GM23338 (cell line): ENCODE measurements at regions not wholly inside any gene's neighbourhood (a gene's known extent, or its start where the extent isn't known, plus 50 kb on each side); places are given as distances from the start of the nearest gene placed in this dataset.

ENCODE experiments used
- ATAC-seq: fragments of 200-7000 bp; cut with Tn5 transposase; 3 replicates; pipeline ENCODE4 v1.9.1; 2020
- DNase-seq: peaks from one replicate; pipeline ENCODE4 v3.0.0-alpha.2; 2015; ENCODE audit warnings: low spot score
- H2AFZ ChIP-seq: fragments of 200-600 bp; sonication (generic); 2 replicates; pipeline ENCODE4 v1.8.0; 2016; ENCODE audit warnings: antibody characterized with exemption, mild to moderate bottlenecking, moderate library complexity
- H3F3A ChIP-seq: fragments of 200-600 bp; sonication (generic); replicated peaks from 2 replicates; pipeline ENCODE4 v1.8.0; 2017; ENCODE audit warnings: antibody characterized with exemption, mixed run types, low read depth
- H3K27ac ChIP-seq: fragments of 200-600 bp; sonication (generic); 2 replicates; pipeline ENCODE4 v1.6.1; 2016; ENCODE audit warnings: low read depth
- H3K27me3 ChIP-seq: fragments of 200-600 bp; sonication (generic); 2 replicates; pipeline ENCODE4 v1.8.0; 2016; ENCODE audit warnings: mild to moderate bottlenecking, mixed run types, moderate library complexity; ENCODE audit not compliant: insufficient read depth
- H3K36me3 ChIP-seq: fragments of 200-600 bp; sonication (generic); 2 replicates; pipeline ENCODE4 v1.8.0; 2016; ENCODE audit warnings: mild to moderate bottlenecking; ENCODE audit not compliant: insufficient read depth
- H3K4me1 ChIP-seq: fragments of 200-600 bp; sonication (generic); 2 replicates; pipeline ENCODE4 v1.8.0; 2016; ENCODE audit warnings: mild to moderate bottlenecking, moderate library complexity; ENCODE audit not compliant: insufficient read depth
- H3K4me2 ChIP-seq: fragments of 200-600 bp; sonication (generic); 2 replicates; pipeline ENCODE4 v1.7.1; 2017; ENCODE audit warnings: mixed run types
- H3K4me3 ChIP-seq: fragments of 200-600 bp; sonication (generic); 2 replicates; pipeline ENCODE4 v1.6.1; 2016; ENCODE audit warnings: mixed run types
- H3K79me2 ChIP-seq: fragments of 200-600 bp; sonication (generic); replicated peaks from 2 replicates; pipeline ENCODE4 v1.8.0; 2017; ENCODE audit warnings: mild to moderate bottlenecking; ENCODE audit not compliant: insufficient read depth
- H3K9me2 ChIP-seq: fragments of 200-600 bp; sonication (generic); 2 replicates; pipeline ENCODE4 v1.8.0; 2017; ENCODE audit not compliant: insufficient read depth
- H4K20me1 ChIP-seq: fragments of 200-600 bp; sonication (generic); replicated peaks from 2 replicates; pipeline ENCODE4 v1.8.0; 2017; ENCODE audit warnings: mild to moderate bottlenecking; ENCODE audit not compliant: insufficient read depth
- H3K27ac Mint-ChIP-seq: 2 replicates; pipeline ENCODE4 v1.8.0; 2020; ENCODE audit warnings: inconsistent platforms, mild to moderate bottlenecking, moderate library complexity, mixed read lengths
- H3K27me3 Mint-ChIP-seq: 3 replicates; pipeline ENCODE4 v1.8.0; 2022; ENCODE audit warnings: low read depth, mild to moderate bottlenecking, moderate library complexity, mixed read lengths, inconsistent platforms; ENCODE audit not compliant: insufficient read depth, poor library complexity
- H3K36me3 Mint-ChIP-seq: 3 replicates; pipeline ENCODE4 v1.8.0; 2021; ENCODE audit warnings: low read depth, mild to moderate bottlenecking, inconsistent platforms, moderate library complexity, mixed read lengths
- H3K4me1 Mint-ChIP-seq: 3 replicates; pipeline ENCODE4 v1.8.0; 2020; ENCODE audit warnings: mild to moderate bottlenecking, inconsistent platforms, mixed read lengths
- H3K4me3 Mint-ChIP-seq: 3 replicates; pipeline ENCODE4 v1.8.0; 2021; ENCODE audit warnings: moderate library complexity, mild to moderate bottlenecking, inconsistent platforms, mixed read lengths
- H3K9me3 Mint-ChIP-seq: 3 replicates; pipeline ENCODE4 v1.8.0; 2020; ENCODE audit warnings: moderate library complexity, mild to moderate bottlenecking, inconsistent platforms, mixed read lengths
- CREB1 ChIP-seq: fragments of 250-450 bp; sonication (Bioruptor Pico); IDR thresholded peaks from 2 replicates; pipeline ENCODE4 v1.5.0; 2020; ENCODE audit warnings: low read depth, mild to moderate bottlenecking, moderate library complexity
- EZH2 ChIP-seq: fragments of 200-600 bp; sonication (generic); IDR thresholded peaks from one replicate; pipeline ENCODE4 v1.8.0; 2017; ENCODE audit warnings: antibody characterized with exemption, mild to moderate bottlenecking, low read depth; ENCODE audit not compliant: unreplicated experiment
- NANOG ChIP-seq: IDR thresholded peaks from 2 replicates; pipeline ENCODE4 v1.6.1; 2016; ENCODE audit warnings: antibody characterized with exemption, borderline replicate concordance
- STAT1 ChIP-seq: IDR thresholded peaks from one replicate; pipeline ENCODE4 v1.6.1; 2016; ENCODE audit warnings: antibody characterized with exemption; ENCODE audit not compliant: unreplicated experiment
- ZNF114 ChIP-seq: fragments of 250-450 bp; sonication (Bioruptor Pico); IDR thresholded peaks from 2 replicates; pipeline ENCODE4 v1.5.0; 2020; ENCODE audit warnings: mild to moderate bottlenecking, moderate library complexity
- ZNF331 ChIP-seq: fragments of 250-450 bp; sonication (Bioruptor Pico); IDR thresholded peaks from 2 replicates; pipeline ENCODE4 v1.5.0; 2020; ENCODE audit warnings: low read depth, mild to moderate bottlenecking, moderate library complexity
- TF ChIP-seq, protein P1 (sequence below), 2 experiments: fragments of 200-600 bp in 1 of 2; sonication (generic) in 1 of 2; conservative IDR thresholded peaks; 2 replicates each; pipeline versions ENCODE4 v1.5.1 to v1.6.1; 2016 to 2017; ENCODE audit warnings: antibody characterized with exemption in 2 of 2, low read depth in 2 of 2, mild to moderate bottlenecking in 2 of 2, moderate library complexity in 1 of 2
- TF ChIP-seq, protein P2 (sequence below): IDR thresholded peaks from 2 replicates; pipeline ENCODE4 v1.6.1; 2016; ENCODE audit warnings: antibody characterized with exemption
- TF ChIP-seq, protein P3 (sequence below): IDR thresholded peaks from one replicate; pipeline ENCODE4 v1.6.1; 2018; ENCODE audit warnings: antibody characterized with exemption; ENCODE audit not compliant: unreplicated experiment

DNA sequence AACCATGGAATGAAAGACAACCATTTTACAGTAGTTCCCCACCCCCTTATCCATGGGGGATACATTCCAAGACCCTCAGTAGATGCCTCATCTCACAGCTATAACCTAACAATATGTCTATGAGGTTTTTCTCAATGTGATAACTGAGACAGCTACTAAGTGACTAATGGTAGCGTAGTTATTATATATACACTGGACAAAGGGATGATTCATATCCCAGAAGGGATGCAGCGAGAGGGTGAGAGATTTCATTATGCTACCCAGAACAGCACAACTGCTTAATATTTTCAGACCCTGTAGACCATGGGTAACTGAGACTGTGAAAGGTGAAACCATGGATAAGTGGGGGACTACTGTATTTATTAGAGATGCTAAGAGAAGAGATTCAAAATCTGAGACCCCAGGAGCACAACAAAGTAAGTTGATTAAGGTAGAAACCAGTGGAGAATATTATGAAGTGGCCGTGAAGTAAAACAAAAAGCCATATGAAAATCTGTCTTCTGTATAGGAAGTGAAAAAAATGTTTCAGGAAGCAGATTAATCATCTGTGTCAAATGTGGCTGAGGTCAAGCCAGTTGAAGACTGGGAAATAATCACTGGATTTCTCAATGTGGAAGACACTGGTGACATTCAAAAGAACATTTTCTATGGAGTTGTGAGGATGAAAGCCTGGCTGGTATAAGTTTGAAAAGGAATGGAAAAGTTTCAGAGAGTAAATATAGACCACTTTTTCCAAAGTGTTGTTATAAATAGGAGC lies 77.2 kb downstream of the RPL10L start:
- H2AFZ ChIP-seq, result no peak overlapping the region
- no peak overlapping the region for H3K27ac ChIP-seq
- no peaks in the 10 kb centered on the region for H3K36me3 Mint-ChIP-seq
- H3K4me2 ChIP-seq, result no peak overlapping the region
- H3K4me3 ChIP-seq, result no peak overlapping the region
- H3K27me3 Mint-ChIP-seq, result peaks cover 2% of the 10 kb centered on the region
- H3K27me3 ChIP-seq, result no peaks in the 10 kb centered on the region
- no peak for ATAC-seq
- no peaks in the 10 kb centered on the region for H4K20me1 ChIP-seq
- H3K4me3 Mint-ChIP-seq, result no peak overlapping the region
- no peaks in the 10 kb centered on the region for H3K4me1 ChIP-seq
- no peak overlapping the region for H3K27ac Mint-ChIP-seq
- no peaks in the 10 kb centered on the region for H3K9me3 Mint-ChIP-seq
- no peaks in the 10 kb centered on the region for H3K36me3 ChIP-seq
- no peak for DNase-seq
- H3F3A ChIP-seq, result no peaks in the 10 kb centered on the region
- H3K79me2 ChIP-seq, result no peaks in the 10 kb centered on the region
- TF ChIP-seq, protein P1, sequence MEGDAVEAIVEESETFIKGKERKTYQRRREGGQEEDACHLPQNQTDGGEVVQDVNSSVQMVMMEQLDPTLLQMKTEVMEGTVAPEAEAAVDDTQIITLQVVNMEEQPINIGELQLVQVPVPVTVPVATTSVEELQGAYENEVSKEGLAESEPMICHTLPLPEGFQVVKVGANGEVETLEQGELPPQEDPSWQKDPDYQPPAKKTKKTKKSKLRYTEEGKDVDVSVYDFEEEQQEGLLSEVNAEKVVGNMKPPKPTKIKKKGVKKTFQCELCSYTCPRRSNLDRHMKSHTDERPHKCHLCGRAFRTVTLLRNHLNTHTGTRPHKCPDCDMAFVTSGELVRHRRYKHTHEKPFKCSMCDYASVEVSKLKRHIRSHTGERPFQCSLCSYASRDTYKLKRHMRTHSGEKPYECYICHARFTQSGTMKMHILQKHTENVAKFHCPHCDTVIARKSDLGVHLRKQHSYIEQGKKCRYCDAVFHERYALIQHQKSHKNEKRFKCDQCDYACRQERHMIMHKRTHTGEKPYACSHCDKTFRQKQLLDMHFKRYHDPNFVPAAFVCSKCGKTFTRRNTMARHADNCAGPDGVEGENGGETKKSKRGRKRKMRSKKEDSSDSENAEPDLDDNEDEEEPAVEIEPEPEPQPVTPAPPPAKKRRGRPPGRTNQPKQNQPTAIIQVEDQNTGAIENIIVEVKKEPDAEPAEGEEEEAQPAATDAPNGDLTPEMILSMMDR (conservative IDR thresholded peaks at IDR 0.05; ENCODE audit: low read depth in 2 of 2), result no peak
- no peak for TF ChIP-seq EZH2
- TF ChIP-seq, protein P2, sequence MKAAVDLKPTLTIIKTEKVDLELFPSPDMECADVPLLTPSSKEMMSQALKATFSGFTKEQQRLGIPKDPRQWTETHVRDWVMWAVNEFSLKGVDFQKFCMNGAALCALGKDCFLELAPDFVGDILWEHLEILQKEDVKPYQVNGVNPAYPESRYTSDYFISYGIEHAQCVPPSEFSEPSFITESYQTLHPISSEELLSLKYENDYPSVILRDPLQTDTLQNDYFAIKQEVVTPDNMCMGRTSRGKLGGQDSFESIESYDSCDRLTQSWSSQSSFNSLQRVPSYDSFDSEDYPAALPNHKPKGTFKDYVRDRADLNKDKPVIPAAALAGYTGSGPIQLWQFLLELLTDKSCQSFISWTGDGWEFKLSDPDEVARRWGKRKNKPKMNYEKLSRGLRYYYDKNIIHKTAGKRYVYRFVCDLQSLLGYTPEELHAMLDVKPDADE, result no peak
- TF ChIP-seq, protein P3, sequence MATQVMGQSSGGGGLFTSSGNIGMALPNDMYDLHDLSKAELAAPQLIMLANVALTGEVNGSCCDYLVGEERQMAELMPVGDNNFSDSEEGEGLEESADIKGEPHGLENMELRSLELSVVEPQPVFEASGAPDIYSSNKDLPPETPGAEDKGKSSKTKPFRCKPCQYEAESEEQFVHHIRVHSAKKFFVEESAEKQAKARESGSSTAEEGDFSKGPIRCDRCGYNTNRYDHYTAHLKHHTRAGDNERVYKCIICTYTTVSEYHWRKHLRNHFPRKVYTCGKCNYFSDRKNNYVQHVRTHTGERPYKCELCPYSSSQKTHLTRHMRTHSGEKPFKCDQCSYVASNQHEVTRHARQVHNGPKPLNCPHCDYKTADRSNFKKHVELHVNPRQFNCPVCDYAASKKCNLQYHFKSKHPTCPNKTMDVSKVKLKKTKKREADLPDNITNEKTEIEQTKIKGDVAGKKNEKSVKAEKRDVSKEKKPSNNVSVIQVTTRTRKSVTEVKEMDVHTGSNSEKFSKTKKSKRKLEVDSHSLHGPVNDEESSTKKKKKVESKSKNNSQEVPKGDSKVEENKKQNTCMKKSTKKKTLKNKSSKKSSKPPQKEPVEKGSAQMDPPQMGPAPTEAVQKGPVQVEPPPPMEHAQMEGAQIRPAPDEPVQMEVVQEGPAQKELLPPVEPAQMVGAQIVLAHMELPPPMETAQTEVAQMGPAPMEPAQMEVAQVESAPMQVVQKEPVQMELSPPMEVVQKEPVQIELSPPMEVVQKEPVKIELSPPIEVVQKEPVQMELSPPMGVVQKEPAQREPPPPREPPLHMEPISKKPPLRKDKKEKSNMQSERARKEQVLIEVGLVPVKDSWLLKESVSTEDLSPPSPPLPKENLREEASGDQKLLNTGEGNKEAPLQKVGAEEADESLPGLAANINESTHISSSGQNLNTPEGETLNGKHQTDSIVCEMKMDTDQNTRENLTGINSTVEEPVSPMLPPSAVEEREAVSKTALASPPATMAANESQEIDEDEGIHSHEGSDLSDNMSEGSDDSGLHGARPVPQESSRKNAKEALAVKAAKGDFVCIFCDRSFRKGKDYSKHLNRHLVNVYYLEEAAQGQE, result no peak
- TF ChIP-seq CREB1, result no peak
- no peak for TF ChIP-seq STAT1
- TF ChIP-seq NANOG, result no peak
- no peak for TF ChIP-seq ZNF331 (CRISPR knock-in tag)
- no peak for TF ChIP-seq ZNF114 (CRISPR knock-in tag)
- no peaks in the 10 kb centered on the region for H3K9me2 ChIP-seq
- peaks cover 5% of the 10 kb centered on the region; the same call in 1 of the 3 replicates for H3K4me1 Mint-ChIP-seq
